Renal cortical epithelial cell (primary cell): ENCODE measurements at regions not wholly inside any gene's neighbourhood (a gene's known extent, or its start where the extent isn't known, plus 50 kb on each side); places are given as distances from the start of the nearest gene placed in this dataset.
A peak's percentile ranks its signal among the peaks of the same experiment; 100 is the strongest.
"Not testable (repeated sequence)": the region's sequence is repeated elsewhere in the genome, so short reads cannot be mapped to it uniquely, and the experiment has no call there.

Experiments
- DNase-seq: peaks from one replicate; pipeline ENCODE4 v3.0.0-alpha.2; 2011; ENCODE audit warnings: low read depth

DNA sequence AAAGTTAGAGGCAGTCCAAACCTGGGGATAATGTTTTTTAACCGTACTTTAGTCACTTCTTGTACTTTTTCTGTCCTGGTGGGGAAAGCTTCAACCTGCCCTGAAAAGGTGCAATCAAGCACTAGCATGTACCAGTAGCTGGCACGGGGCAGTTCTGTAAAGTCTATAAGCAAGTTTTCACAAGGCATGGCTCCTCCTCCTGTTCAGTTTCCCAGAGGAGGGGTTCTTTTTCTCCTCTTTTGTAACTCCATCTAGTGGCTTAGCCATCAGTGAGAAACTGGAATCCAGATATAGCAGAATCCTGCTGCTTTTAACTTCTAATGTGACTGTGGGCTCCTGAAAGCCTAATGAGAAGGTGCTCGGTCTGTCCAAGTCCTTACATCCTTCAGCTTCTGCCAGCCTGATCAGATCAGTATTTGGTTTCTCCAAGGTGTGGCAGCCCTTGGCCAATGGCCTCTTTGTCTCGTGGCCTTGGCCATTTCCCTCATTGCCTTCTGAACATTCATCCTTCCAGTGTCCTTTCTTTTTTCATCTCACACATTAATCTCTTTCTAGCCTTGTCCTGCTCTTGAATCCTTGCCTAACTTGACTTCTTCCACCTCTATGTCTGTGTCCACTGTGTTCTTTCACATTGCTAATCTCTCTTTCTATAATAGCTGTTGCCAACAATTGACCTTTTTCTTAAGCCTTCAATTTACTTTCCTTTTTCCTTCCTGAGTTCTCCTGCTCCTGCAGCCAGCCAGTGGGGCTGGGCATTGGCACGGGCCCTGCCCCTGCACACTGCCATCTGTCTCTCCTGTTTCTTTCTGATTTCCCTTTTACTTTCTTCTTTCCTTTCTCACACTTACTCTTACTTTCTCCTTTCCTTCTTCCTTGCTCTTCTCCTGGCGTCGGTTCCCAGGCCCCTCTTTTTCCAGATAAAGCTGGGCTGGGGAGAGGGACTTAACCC lies 222.0 kb upstream of the SYNCRIP start:
- DNase-seq: peak; percentile 22

DNA sequence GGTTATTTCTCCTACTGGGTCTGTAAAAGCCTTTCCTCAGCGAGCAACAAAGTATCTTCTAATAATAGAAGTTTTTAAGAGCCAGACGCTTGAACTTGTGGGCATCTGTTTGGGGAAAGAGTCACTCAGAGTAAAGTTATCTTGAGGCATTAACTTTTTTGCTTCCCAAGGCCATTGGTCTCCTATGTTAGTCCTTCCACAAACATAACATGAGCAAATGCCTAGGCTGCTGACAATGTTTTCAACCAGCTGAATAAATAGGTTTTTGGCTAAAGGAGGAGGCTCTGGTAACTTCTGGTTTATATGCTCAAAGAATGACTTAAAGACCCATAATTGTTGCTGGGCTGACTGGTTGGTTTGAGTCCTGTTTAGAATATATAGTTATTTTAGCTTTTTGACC lies 213.5 kb upstream of the SYNCRIP start:
- DNase-seq: no peak

DNA sequence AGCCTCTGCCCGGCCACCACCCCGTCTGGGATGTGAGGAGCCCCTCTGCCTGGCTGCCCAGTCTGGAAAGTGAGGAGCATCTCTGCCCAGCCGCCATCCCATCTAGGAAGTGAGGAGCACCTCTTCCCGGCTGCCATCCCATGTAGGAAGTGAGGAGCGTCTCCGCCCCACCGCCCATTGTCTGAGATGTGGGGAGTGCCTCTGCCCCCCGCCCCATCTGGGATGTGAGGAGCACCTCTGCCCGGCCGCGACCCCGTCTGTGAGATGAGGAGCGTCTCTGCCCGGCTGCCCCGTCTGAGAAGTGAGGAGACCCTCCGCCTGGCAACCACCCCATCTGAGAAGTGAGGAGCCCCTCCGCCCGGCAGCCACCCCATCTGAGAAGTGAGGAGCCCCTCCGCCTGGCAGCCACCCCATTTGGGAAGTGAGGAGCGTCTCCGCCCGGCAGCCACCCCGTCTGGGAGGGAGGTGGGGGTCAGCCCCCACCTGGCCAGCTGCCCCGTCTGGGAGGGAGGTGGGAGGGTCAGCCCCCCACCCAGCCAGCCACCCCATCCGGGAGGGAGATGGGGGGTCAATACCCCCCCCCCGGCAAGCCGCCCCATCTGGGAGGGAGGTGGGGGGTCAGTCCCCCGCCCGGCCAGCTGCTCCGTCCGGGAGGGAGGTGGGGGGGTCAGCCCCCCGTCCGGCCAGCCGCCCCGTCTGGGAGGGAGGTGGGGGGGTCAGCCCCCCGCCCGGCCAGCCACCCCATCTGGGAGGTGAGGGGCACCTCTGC lies 195.8 kb upstream of the SYNCRIP start:
- DNase-seq: not testable (repeated sequence)

DNA sequence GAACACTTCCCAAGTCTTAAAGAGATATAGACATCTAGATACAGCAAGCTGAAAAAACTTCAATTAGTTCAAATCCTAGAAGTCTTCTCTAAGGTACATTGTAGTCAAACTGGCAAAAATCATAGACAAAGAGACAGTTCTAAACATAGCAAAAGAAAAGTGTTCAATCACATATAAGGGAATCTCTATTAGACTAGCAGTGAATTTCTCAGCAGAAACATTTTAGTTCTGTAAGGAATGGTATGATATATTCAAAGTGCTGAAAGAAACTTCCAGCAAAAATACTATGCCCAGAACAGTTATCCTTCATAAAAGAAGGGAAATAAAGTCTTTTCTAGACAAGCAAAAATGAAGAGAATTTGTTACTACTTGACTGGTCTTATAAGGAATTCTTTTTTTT lies 186.3 kb upstream of the SYNCRIP start:
- no peak for DNase-seq

DNA sequence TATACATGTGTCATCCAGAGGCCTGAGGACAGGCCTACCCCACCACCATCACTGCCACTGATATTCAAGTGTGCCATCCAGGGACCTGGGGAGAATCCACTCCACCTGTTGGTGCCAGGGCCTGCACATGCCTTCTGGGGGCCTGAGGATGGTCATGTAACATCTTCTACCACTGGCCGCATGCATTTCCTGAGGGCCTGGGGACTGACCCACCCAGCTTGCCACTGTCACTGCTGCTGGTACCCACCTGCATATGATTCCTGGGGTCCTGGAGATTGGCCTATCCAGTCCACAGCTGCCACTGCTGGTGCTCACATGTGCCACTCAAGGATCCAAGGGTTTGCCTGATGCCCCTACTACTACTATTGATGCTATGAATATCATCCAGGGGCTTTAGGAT lies 184.3 kb upstream of the SYNCRIP start:
- no peak for DNase-seq

DNA sequence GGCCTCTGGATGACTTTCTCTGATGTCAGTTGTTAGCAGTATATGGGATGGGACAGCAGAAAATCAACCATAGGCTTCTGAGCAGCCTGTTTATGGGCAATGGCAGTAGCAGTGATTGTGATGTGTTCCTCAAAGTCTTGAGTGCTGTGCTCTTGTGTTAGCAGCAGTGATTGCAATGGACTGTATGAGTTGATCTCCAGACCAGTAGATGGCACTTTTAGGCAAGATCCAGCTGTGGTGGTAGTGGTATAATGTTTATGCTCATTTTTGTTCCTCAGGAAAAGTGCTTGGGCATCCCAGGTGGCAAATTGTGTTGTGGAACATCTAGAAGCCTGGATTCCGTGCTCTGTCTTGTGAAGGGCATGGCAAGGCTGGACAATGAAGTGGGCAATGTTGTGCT lies 181.6 kb upstream of the SYNCRIP start:
- DNase-seq: no peak

DNA sequence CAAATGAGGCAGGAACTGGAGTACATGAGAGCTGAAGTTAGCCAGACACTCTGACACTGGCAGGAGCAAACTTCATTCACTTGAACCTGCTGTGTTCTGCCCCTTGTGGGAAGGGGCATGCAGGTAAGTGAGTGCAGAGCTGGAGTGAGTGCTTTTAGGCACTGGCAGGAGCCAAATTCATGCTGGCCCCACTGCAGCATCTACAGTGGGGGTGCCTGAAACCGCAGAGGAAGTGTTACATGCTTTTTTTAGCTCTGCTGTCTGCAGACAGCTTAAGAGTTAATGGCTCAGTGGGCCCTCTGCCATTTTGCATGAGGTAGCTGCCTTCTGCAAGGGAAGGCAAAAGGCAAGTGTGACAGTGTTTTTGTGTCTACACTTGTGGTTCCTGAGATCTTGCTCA lies 167.9 kb upstream of the SYNCRIP start:
- no peak for DNase-seq

DNA sequence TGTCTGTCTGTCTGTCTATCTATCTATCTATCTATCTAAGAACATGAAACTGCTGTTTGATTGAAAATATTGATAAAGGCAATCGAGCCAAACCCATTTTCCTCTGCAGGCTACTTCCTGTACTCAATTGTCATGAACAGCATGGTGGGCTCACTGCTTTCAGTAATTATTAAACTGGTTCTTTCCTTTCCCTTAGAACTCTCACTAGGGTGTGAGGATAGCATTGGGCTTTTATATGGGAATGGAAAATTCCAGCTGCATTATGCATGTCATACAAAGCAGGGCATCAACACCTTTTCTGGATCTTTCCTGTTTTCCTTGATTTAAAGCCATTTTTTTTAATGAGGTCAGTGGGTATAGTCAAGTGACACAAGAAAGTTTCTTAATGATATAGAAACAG lies 161.0 kb upstream of the SYNCRIP start:
- peak; percentile 51 for DNase-seq

DNA sequence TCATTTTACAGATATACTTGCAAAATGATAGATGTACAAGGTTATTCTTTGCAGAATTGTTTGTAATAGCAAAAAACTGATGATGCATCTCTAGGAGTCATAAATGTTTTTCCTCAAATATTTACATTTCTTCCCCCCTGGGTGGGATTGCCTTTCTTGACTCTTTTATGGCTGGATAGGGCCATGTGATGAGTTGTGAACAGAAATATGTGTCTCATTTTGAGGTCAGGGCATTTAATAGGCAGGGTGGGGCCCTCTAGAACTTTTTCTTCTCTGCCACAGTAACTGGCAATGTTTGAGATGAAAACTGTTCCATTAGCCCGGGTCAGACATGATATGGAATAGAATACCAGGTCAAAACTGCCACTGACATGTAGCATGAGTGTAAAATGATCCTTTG lies 159.5 kb upstream of the SYNCRIP start:
- DNase-seq: no peak

DNA sequence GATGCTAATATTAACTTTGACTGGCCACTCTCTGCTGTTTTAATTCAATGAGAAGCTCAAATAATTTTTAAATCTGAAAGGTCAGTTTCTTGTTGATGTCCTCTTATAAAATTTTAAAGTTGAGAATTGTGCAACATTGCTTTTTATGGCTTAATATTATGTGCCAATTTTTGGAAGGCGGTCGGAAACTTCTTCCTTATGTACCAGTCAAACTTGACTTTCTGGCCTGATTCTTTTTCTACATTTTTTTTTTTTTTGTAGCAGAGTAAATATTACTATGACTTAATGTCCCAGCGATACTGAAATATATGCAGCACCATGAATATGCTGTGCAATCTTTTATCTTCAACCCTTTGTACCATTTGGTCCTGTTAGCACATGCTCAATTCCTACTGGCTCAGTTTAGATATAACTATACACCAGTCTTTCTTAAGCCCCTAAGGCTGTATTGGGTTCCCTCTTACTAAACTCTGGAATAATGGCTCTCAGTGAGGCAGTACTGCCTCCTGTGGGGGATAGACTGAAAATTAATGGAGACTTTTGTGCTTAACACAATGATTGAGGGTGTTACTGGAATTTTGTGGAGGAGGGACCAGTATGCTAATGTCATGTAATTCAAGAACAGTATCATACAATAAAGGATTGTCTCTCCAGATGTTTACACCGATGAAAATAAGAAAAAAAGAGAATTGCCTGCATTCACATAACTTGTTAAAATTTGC lies 156.4 kb upstream of the SYNCRIP start:
- no peak for DNase-seq

DNA sequence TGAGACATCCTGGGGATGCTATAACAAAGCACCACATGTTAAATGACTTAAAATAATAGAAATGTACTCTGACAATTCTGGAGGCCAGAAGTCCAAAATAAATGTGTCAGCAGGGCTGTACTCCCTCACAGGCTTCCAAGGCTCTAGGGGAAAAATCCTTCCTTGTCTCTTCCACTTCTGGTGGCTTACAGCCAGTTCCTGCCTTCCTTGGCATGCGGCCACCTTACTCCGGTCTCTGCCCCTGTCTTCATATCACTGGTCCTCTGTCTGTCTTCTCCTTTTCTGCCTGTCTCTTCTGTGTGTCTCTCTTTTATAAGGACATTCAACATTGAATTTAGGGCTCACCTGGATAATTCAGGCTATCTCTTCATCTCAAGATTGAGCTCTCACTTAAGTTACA lies 155.3 kb upstream of the SYNCRIP start:
- DNase-seq: no peak

DNA sequence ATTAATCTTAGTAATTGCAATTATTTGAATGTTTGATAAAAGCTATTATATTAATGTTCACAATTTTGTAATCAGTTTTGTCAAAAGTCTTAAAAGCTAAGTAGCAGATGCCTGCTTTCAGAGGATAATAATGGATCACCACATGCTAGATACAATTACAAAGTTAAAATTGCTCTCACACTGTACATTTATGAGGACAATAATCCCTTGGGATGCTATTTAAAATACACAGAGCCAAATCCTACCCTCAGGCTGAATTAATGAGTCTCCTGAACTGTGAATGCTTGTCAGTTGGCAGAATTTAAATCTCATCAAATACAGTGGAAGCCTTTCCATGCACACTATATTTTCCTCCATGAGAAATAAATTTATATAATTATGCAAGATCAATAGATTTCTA lies 153.3 kb upstream of the SYNCRIP start:
- no peak for DNase-seq

DNA sequence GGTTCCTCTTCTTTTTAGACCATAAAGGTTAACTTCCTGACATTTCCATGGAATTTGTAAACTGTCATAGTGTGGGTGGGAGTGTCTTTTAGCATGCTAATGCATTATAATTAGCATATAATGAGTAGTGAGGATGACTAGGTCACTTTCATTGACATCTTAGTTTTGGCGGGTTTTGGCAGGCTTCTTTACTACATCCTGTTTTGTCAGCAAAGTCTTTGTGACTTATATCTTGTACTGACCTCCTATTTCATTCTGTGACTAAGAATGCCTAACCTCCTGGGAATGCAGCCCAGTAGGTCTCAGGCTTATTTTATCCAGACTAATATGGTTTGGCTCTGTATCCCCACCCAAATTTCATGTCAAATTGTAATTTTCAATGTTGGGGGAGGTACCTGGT lies 149.6 kb upstream of the SYNCRIP start:
- no peak for DNase-seq

DNA sequence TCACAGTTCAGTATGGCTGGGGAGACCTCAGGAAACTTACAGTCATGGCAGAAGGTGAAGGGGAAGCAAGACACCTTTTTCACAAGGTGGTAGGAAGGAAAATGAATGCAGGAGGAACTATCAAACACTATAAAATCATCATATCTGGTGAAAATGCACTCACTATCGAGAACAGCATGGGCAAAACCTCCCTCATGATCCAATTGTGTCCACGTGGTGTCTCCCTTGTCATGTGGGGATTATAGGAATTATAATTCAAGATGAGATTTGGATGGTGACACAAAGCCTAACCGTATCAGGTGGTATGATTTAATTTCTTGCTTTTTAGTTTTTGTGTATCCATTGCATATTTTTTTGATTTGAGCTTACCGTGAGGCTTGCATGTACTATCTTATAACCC lies 133.2 kb upstream of the SYNCRIP start:
- no peak for DNase-seq

DNA sequence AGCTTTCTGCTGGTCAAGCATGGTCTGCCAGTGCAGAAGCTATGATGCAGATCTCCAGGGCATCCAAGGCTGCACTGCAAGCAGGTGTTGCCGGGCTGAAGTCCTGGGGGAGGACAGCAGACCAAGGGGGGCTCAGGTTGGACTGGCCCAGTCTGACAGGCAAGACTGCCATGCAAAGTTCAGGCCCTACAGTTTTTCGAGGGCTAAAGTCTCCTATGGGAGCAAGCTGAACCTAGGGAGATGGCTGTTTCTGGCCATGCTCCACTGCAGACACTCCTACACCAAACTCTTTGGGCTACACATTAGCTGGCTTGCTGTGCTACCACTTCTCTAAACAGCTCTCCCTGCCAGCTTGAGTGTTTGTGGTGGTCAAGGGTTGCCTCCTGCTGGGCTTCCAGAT lies 130.0 kb upstream of the SYNCRIP start:
- no peak for DNase-seq

DNA sequence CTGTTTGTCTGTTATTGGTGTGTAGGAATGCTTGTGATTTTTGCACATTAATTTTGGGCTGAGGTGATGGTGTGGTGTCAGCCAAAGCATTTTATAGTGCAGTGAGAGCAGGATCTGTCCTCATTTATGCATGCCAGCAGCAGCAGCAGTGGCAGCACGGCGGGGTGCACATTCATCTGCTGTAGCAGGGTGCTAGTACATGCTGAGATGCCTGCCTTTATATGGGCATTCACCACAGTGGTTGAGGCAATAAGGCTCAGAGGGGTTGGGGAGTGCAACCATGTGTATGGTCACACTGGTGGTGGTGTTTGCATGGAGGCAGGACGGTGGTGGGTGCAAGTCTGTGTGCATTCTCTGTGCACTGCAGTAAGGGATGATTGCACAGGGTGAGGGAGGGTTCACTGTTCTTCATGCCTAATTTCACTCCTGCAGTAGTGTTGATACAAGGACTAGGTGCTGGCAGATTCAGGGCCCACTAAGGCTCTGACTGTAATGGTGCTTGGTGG lies 129.3 kb upstream of the SYNCRIP start:
- DNase-seq: no peak

DNA sequence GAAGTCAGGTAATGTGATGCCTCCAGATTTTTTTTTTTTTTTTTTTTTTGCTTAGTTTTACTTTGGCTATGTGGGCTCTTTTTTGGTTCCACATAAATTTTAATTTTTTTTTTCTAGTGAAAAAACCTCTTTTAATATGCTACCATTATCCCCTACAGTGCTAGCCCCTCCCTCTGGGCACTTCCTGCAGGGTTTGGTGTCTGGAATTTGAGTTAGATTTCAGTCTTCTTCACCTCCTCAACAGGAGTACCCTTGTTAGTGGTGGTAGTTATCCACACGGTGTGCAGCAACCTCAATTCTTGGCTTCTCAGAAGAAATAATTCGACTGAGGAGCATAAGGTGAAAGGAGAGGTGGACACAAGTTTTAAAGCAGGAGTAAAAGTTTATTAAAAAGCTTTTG lies 128.8 kb upstream of the SYNCRIP start:
- no peak for DNase-seq

DNA sequence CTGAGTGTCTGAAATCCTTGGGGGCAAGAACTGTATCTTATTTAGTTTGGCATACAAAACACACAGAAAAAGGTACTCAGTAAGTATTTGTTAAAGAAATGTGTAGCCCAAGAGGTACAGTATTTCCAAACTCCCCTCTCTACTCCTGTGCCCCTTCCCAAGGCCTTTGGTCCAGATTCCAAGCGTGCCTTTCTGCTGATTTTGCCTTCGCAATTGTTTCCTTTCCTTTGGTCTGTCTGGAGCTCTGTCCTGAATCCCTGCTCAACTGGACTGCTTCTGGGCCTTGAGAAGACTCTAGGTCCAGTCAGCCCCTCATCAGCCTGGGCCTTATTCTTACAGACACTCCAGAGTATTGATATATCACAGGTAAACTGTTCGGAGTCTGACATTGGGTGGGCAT lies 122.2 kb upstream of the SYNCRIP start:
- no peak for DNase-seq

DNA sequence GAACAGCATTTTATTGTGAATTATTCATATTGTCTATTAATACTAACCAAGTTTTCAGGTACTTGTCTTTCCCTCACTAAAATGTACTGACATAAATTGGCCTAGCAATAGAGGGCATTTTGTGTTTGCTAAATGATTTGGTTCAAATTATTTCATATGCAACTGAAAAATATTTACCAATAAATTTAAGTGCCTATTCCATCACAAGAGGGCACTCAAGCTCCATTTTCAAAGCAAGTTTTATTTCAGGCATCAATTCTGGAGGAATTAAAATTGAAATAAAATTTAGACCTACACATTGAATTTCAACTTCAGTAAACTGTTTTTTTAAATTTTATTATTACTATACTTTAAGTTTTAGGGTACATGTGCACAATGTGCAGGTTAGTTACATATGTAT lies 114.3 kb upstream of the SYNCRIP start:
- peak; percentile 41 for DNase-seq

DNA sequence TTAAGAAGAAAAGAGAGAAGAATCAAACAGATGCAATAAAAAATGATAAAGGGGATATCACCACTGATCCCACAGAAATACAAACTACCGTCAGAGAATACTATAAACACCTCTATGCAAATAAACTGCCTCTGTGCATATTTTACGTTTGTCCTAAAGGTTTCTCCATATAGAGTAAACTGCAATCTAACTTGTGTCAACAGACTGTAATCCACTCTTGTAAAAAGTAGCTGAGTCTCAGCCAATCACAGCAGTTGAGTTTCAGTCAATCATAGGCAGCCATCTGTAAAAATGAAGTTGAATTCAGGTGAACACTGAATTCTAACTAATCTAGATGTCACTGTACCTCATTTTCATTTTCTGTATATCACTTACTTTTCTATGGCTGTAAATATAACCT lies 112.2 kb upstream of the SYNCRIP start:
- DNase-seq: no peak

DNA sequence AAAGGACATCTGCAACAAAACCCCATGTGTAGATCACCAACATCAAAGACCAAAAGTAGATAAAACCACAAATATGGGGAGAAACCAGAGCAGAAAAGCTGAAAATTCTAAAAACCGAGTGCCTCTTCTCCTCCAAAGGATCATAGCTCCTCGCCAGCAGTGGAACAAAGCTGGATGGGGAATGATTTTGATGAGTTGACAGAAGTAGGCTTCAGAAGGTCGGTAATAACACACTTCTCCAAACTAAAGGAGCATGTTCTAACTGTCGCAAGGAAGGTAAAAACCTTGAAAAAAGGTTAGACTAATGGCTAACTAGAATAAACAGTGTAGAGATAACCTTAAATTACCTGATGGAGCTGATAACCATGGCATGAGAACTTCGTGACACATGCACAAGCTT lies 109.9 kb upstream of the SYNCRIP start:
- DNase-seq: no peak

DNA sequence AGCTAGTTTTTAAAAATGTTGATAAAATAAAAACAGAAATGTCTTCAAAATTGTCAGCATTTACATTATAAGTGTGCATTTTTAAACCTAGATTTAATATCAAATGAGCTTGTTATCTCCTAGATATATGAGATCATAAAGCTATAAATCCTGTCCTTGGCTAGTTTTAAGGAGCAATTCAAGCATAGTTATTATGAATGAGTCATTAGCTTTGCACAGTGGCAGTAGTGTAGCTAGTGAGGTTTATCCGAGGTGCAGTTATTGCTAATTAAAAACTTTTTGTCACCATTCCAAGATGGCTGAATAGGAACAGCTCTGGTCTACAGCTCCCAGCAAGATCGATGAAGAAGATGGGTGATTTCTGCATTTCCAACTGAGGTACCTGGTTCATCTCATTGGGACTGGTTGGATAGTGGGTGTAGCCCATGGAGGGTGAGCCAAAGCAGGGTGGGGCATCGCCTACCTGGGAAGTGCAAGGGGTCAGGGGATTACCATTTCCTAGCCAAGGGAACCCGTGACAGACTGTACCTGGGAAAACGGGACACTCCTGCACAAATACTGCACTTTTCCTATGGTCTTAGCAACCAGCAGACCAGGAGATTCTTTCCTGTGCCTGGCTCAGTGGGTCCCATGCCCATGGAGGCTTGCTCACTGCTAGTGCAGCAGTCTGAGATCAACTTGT lies 108.8 kb upstream of the SYNCRIP start:
- no peak for DNase-seq
